OCI-LY1 (cell line): ENCODE measurements at regions not wholly inside any gene's neighbourhood (a gene's known extent, or its start where the extent isn't known, plus 50 kb on each side); places are given as distances from the start of the nearest gene placed in this dataset.

ENCODE experiments used
- EZH2 ChIP-seq: fragments of 200-600 bp; sonication (generic), shearing (Covaris generic); IDR thresholded peaks from 2 replicates; pipeline ENCODE4 v1.8.0; 2017; ENCODE audit warnings: borderline replicate concordance, mixed run types, mild to moderate bottlenecking, antibody characterized with exemption, low read length, moderate library complexity, mixed read lengths
- TF ChIP-seq, protein P1 (sequence below): fragments of 200-600 bp; sonication (generic), shearing (Covaris generic); IDR thresholded peaks from 2 replicates; pipeline ENCODE4 v1.5.1; 2017; ENCODE audit warnings: mild to moderate bottlenecking, antibody characterized with exemption, low read length, moderate library complexity, mixed read lengths

DNA sequence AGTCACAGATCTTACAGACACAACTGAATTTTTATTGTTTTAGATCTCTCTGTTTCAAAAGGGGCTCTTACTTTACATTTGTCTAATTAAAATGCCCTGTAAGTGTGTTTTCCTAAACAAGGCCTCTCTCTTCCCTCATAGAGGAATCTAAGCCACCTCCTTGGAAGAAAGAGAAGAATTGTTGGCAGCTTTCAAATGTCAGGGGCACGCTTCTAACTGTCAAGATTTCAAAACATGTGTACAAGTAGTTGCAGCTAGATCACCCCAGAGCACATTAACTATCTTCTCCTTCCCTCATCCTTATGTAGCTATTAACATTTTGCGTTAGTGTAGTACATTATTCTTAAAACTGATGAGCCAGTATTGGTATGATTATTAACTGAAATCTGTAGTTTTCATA is 266.5 kb upstream of the BOD1L1 start:
- TF ChIP-seq EZH2: no peak
- TF ChIP-seq, protein P1, sequence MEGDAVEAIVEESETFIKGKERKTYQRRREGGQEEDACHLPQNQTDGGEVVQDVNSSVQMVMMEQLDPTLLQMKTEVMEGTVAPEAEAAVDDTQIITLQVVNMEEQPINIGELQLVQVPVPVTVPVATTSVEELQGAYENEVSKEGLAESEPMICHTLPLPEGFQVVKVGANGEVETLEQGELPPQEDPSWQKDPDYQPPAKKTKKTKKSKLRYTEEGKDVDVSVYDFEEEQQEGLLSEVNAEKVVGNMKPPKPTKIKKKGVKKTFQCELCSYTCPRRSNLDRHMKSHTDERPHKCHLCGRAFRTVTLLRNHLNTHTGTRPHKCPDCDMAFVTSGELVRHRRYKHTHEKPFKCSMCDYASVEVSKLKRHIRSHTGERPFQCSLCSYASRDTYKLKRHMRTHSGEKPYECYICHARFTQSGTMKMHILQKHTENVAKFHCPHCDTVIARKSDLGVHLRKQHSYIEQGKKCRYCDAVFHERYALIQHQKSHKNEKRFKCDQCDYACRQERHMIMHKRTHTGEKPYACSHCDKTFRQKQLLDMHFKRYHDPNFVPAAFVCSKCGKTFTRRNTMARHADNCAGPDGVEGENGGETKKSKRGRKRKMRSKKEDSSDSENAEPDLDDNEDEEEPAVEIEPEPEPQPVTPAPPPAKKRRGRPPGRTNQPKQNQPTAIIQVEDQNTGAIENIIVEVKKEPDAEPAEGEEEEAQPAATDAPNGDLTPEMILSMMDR: no peak
